ENCODE measurements at regions not wholly inside any gene's neighbourhood (a gene's known extent, or its start where the extent isn't known, plus 50 kb on each side); places are given as distances from the start of the nearest gene placed in this dataset.

DNA sequence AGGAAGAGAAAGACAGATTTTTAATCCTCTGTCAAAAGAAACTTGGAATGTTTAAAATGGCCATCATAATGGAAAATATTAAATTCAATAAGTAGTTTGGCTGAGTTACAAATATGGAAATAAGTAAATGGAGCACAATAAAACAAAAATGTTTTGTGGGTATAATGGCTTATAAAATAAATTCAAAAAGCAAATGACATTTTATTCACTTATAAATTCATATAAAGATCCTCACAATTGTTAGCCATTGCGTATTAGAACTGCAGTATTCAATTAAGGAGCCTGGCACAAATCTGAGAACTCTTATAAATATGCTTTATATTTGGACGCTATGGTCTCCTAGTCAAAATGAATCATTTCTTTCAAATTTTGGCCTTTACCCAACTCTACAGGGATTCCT, 339.0 kb upstream of the PABPC4L start:
- TF ChIP-seq CTCF (IDR thresholded peaks at IDR 0.05) (no peak), POLR2A (IDR thresholded peaks at IDR 0.05) (no peak)
